AG09319 (cell line): ENCODE measurements at regions not wholly inside any gene's neighbourhood (a gene's known extent, or its start where the extent isn't known, plus 50 kb on each side); places are given as distances from the start of the nearest gene placed in this dataset.

Experiments used
- DNase-seq: peaks from one replicate; pipeline ENCODE4 v3.0.0-alpha.2; 2010; ENCODE audit warnings: low read depth; ENCODE audit errors: extremely low read depth
- CTCF ChIP-seq: IDR thresholded peaks from 2 replicates; pipeline ENCODE4 v1.5.1; 2011; ENCODE audit warnings: low read depth, mild to moderate bottlenecking, inconsistent platforms, low read length, moderate library complexity

- no peak for TF ChIP-seq CTCF
- DNase-seq: peak; percentile 15
These were observed 66.1 kb upstream of the NPHP3 start for GRCh38 chr3:132788301-132788671.

GRCh38 chr3:132787616-132788300 is 65.5 kb upstream of the NPHP3 start:
- no peak for DNase-seq

GRCh38 chr3:132786890-132787289 is 64.7 kb upstream of the NPHP3 start:
- TF ChIP-seq CTCF: no peak
- DNase-seq: no peak

More at GRCh38 chr3:132787616-132788300, 65.5 kb upstream of the NPHP3 start:
- TF ChIP-seq CTCF: no peak

- DNase-seq: no peak
- TF ChIP-seq CTCF: no peak
These were observed 63.1 kb upstream of the NPHP3 start for GRCh38 chr3:132785292-132785691.

- DNase-seq: no peak
- no peak for TF ChIP-seq CTCF
These were observed 62.4 kb upstream of the NPHP3 start for GRCh38 chr3:132784502-132785025.

- DNase-seq: no peak
- TF ChIP-seq CTCF: no peak
These were observed 60.9 kb upstream of the NPHP3 start for GRCh38 chr3:132783152-132783551.

- DNase-seq: no peak
- TF ChIP-seq CTCF: no peak
These were observed 59.7 kb upstream of the NPHP3 start for GRCh38 chr3:132781922-132782321.
